RKO (cell line): ENCODE measurements at regions not wholly inside any gene's neighbourhood (a gene's known extent, or its start where the extent isn't known, plus 50 kb on each side); places are given as distances from the start of the nearest gene placed in this dataset.
A peak's percentile ranks its signal among the peaks of the same experiment; 100 is the strongest.

Experiments
- DNase-seq: peaks from one replicate; pipeline ENCODE4 v3.0.0-alpha.2; 2016; ENCODE audit warnings: low spot score

DNA sequence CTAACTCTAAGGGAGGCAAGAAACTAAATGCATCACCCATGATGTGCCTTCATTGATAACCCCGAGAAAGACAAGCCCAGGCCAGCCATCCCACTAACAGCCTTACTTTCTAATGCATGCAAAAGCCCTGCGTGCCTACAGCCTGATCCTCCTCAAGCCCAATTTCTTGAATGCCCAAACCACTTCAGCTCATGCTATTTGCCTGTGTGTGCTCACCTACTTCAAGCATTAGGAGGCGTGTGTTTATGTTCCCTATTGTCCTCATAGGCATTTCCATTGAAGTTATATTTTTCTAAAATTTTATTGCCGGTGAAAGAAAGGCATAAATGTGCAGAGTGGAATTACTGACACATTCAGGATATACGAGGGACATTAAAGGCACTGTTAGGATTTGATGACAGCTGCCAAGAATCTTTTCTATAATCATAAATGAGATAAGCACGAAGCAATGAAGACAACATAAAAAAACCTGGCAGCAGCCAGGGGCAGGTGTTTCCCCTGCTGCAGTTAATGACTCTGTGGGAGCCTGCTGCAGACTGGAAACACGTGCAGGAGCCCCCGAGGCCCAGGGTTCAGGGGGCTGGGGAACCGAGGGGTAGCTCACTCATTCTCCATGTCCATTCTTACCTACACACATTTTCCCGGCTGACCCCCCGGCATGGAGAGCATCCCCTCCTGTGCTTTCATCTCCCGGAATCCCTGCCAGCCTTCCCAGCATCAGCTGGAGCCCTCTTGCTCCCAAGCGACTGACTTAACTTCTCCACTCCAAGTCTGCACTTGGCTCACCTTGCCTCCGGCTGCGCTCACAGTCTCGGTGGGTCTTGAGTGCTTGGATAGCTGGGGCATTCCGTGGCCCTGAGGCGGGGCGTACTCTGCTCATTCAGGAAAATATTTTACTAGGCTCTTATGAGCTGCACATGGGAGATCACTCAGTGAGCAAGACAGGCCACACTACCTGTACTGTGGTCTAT lies 292.3 kb upstream of the SIX2 start:
- DNase-seq: no peak

DNA sequence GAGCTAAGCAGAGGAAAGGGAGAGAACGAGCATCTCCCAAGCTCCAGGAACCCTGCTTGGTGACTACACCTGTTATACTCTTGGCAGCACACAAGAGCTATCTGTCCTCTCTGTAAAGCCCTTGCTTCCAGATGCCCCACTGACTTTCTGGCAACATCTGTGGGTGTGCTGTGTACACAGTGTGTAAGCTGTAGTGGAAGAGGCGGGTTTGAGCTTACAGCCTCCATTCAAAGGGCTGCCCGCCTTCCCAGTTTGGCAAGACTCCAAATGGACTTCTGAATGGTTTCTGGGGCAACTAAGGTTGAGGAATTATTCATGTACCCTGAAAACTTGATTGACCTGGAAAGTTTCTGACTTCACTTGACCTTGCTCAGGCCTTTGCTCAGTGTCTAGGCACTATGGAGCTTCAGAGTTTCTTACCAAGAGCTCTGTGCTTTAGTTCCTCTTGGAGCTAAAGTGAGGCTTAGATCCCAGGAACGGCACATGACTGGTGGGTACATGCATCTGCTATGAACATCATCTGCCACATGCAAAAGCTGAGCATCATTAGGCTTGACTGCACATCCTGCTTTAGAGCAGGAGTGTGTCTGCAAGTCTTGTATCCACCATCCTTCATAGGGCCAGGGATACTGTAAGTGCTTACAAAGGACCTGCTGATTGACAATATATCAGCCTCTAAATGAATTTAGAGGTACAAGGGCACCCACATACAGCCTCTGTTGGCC lies 290.9 kb upstream of the SIX2 start:
- DNase-seq: no peak

DNA sequence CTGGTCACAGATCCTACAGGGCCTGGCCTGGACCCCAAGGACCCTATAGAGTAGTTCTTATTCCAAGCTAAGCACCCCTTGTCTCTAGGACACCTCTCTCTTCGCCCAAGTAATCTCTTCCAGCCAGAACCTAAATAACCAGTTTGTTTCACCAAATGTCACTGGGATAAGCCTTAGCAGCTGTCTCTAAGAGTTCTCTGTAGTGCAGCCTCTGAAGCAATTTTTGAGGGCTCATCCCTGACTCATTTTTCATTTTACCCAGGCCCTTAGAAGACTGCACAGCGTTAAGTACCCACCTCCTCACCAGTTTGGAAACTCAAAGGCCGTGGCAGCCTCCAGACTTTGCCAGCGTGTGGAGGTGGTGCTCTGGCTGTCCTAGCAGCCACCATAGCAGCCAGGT lies 290.1 kb upstream of the SIX2 start:
- DNase-seq: no peak

DNA sequence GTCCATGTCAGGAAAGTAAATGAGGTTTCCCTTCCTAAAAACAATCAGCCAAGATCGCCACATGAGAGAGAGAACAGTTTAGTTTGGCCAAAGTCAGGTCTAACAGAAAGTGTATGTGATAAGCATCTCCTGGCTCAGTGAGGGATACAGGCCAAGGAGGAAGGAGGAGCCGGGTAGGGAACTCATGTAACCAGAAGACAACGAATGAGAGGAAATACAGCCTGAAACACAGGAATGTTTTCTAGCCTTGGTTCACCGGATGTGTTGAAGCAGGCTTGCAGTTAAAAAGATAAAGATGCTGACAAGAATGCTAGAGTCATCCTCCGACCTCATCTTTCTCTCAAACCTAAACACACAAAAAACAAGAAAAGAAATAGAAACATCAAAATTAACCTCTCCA lies 283.9 kb upstream of the SIX2 start:
- no peak for DNase-seq

DNA sequence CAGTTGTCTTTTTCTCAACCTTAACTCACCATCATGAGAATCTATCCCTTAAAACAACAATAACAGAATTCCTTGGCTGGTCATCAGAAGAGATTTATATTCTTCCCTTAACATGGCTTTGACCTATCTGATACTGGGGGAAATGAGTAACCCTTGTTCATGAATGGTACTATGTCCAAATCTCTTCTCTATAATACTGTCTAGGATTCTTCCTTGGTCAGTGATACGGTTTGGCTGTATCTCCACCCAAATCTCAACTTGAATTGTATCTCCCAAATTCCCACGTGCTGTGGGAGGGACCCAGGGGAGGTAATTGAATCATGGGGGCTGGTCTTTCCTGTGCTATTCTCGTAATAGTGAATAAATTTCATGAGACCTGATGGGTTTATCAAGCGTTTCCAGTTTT lies 282.0 kb upstream of the SIX2 start:
- no peak for DNase-seq

DNA sequence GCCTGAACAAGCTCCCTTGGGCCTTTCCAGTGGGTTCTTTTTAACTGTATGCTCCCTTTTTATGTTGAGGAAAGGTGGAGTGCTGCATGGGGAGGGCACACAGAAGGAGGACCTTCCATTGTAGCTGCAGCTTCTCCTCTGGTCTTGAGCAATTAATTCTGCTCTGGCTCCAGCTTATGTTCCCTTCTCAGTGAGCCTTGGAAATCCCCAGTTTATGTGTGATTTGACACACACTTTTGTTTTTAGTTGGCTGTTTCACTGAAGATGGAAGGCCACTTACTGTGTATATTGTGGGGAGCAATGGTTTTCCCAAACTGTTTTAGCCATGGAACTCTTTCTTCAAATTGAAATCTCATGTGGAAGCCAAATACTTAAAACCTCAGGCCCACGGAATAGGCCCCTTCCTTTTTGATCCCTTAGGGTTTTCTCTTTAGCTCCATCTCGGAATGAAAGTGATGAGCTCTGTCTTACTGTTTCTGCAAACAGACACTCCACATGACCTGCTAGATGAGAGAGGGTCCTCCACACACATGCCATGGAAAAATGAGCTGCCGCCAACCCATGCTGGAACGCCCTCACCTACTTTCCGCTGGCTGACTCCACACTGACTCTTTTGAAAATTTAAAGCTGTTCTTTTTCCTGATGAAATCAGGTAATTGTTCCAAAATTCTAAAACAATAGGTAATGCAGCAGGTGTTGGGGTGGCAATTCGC lies 280.9 kb upstream of the SIX2 start:
- no peak for DNase-seq

DNA sequence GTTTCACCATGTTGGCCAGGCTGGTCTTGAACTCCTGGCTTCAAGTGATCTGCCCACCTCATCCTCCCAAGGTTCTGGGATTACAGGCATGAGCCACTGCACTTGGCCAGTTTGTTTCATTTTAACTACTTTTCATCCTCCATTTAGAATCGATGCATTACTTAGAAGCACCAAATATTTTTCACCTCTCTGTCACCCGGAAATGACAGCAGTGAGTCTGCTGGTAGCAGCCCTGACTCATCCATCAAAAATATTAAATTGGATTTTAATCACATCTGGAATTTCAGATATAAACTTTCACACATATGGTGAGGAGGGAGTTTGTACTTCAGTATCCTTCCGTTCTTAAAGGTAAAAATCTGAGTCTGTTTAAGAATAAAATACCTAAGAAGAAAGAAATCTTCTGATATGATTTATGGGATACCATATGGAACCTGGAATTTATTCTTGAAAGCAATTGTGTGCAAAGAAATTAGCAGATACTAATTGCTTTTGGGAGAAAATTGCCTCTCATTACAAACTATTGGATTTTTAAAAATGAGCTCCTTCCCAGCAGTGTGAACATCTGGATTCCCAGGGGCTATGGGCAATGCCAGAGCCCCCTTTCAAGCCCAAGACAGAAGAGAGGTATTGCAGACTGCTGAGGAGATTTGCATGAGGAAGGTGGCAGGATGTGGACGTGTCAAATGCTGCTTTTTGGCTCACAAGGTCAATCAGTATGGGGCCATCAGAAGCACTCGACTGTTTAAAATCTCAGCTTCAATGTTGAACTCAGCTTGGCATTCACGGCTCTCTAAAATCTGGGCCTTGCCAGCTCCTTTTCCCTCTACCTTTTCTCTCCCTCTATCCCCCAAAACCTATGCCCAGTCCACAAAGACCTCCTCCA lies 279.5 kb upstream of the SIX2 start:
- DNase-seq: peak; percentile 29

DNA sequence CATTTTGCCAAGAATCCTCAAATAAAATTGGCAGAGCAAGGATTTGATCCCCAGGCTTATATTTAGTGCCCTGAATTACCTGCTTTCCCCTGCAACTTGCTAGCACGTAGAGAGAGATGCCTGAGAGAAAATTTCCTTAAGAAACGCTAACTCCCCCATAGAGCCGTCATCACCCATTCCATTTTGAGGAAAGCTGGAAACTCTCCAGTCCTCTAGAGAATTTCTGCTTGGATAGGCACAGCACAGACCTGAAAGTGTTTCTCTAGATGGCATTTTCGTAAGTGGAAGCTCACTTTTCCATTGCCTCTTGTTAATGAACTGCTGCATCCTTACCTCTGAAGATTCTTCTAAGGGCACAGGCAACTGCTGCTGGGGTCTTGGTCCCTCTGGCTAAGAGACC lies 277.8 kb upstream of the SIX2 start:
- no peak for DNase-seq

DNA sequence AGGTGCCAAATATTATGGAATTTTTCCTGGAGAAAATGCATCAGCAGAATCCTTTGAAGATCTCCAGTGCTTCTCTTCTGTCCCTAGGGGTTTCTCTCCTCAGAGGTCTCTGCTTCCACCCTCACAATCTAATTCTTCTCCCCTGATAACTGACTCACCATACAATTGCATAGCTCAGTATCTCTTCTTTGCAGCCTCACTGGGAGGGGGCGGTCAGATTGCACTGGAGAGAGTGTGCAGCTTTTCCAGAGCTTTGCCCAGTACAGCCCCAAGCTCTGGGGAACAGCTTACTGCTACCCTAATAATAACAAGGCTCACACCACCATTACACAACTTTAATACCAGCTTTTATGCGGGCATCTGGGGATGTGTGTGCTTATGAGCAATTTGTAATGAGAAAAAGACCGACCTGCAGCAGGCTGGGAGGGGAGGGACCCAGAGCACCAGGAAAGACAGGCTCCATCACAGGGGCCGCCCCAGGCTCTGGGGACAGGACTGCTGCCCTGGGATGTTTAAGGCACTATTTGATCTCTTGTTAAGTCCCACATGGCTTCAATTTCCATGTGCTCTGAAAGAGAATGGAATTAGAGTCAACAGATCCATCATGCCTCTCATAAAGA lies 276.6 kb upstream of the SIX2 start:
- no peak for DNase-seq

DNA sequence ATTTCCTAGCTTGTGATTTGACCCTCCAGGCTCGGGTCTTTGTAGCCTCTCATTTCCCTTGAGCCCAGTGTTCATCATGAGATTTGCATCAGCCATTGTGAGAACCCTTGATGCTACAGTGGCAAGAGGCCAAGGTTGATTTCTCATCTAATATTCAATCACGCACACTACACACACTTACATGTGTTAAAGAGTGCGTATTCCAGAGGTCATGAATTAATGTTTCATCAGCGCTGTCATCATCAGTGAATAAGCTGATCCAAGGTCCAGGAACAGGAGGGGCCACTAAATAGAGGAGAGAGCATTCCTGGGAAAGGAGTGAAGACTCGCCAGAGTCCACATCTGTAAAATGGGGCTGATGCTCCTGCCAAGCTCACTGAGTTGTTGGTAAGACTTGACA lies 276.1 kb upstream of the SIX2 start:
- DNase-seq: no peak

DNA sequence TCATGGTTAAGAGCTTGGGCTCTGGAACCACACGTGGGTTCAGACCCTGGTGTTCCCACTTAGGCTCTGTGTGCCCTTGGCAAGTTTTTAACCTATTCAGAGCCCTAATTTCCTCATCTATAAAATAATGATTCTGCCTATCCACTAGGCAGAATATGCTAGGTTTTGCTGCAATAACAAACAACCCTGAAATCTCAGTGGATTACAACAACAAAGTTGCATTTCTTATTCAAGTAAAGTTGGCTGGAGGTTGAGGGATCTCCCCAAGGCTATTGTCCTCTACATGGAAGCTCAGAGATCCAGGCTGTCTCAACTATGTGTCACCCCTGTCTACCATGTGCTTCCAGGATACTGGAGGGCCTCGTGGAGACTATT lies 275.4 kb upstream of the SIX2 start:
- no peak for DNase-seq

DNA sequence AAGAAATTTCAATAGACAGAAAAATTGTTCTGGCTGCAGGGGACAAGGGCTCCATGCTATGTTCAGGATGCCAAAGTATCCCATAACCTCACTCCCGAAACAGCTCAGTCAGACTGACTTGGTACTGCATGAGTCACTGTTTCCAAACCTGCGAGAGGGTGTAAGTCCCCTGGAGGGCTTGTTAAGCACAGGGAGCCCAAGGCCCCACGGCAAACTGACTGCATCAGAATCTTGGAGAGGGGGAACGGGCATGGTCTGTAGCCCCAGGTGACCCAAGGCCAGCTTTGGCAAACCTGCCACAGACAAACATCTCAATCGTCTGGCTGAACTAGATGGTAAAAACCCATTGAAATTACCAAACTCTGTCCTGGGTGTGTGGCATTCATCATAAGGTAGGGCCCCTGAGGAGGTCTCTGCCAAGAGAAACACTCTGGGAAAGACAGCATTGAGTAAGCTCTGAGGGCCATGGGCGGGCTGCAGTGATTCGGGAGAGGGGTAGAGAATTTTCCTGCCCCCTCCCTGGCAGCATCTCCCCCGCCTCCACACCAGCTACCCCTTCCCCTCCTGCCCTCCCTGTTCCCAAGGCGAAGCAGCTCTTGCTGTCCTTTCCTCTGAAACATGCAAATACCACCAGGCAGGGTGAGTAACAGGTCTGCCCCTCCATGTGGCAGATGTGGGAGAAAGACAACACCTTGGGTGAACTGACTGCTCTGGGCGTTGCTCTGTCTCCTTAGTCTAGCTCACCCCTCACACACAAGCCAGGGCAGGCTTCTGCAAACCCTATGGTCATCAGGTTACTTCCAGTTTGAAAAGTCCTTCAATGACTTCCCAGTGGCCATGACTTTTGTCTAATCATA lies 274.7 kb upstream of the SIX2 start:
- DNase-seq: peak; percentile 64

DNA sequence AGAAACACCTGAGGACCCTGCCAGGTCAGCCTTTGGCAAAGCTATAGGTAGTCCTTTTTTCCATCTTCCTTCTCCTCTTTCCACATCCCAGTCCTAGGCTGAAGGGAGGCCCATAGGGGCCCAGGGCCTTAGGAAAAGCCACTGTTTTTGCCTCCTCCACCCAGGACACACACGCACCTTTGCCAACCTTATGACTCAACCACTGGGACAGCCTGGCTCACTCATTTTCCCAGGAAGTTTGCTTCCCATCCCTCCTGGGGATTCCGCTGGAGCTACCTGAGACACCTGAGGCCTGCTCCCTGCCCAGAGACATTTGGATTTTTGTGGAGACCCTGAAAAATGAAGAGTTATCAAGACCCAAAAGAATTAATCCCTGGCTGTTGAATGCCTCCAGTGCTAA lies 273.4 kb upstream of the SIX2 start:
- no peak for DNase-seq

DNA sequence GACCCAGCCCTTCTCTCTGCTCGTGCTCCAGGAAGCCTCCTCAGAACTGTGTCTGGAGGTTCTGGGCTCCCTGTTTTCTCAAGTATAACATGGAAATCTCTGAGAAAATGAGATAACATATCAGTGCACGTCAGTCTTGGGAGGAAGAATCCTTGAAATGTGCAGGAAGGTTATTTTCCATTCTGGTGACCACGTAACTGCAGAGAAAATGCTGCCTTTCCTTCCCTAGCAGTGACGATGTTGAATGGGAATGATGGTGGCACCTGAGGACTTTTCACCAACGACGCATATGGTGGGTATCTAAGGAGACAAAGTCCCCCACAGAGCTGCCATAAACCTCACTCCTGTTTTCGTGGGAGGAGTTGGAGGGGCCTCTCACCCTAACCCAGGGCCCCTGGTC lies 272.1 kb upstream of the SIX2 start:
- no peak for DNase-seq

DNA sequence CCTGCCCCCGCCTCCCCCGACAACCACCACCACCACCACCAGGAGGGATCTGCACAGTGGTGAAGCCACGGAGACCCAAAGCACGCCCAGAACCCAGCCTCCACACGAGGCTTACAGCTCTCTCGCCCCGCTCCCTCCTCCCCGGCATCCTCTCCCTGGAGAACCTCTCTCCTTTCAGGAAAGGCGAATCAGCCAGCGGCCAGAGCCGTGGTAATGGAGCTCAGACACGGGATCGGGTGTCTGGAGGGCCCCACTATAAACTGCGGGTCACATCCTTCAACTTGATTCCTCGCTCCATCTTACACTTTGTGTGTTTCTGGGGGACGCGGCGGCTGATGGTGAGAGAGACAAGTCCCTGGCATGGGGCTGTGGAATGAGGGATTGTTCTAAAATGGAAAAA lies 271.5 kb upstream of the SIX2 start:
- no peak for DNase-seq

DNA sequence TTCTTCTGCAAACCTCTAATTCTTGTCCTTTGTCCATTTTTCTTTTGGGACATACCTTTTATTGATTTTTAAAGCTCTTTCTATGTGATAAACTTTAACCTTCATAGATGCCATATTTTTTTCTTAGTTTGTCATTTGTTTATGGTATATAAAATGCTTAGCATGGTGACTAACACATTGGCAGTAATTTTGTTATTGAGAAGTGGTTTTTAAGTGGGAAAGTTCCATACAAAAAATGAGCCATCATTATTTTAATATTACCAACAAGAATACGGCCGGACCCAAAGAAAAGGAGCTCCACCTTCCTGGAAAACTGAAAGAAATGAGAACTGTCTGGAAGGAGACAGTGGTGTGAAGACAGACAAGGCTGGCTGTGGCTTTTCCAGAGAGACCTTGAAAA lies 270.1 kb upstream of the SIX2 start:
- no peak for DNase-seq

DNA sequence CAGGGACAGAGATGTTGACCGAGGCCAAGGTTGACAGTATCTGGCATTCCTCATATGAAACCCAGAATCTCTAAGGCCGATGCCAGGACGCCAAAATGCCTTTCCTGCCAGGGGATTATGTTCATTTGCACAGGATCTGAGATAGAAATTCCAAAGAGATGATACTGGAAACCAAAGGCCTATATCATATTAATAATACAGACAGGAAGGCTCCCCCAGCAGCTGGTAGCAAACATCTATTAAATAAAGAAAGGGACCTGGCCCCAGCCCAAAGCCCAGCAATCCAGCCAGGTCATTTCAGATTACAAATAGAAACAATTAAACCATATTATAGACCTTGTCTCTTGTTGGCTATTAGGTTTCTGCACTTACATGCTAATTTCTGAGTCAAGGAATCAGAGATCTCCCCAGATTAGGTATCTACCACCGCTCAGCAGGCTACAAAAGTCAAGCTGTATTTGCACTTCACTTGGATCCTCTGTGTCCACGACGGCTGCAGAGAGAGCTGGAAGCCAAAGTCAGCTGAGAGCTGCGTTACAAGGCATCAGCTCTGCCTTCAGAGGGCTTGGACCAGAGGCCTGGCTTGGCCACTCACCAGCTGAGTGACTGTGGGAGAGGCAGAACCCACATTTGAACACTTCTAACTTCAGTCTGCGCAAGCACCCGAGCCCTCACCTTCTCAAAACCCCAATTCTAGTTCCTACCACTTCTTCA lies 269.3 kb upstream of the SIX2 start:
- no peak for DNase-seq

DNA sequence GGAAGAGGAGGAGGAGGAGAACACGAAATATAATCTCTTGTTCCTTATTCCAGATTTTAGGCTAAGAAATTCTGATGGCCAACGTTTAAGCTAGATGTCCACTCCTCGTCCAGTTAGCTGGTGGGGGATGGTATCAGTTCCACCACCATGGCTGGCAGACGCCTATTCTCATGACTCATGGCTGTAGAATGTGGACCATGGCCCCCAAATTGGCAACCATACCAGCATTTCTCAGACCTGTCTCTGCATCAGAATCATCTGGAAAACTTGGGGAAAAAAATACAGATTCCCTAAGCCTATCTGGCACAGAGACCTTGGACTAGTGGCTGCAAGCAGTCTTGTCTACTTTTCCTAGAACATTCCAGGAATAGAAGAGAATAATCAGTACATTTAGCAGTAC lies 267.7 kb upstream of the SIX2 start:
- DNase-seq: no peak

DNA sequence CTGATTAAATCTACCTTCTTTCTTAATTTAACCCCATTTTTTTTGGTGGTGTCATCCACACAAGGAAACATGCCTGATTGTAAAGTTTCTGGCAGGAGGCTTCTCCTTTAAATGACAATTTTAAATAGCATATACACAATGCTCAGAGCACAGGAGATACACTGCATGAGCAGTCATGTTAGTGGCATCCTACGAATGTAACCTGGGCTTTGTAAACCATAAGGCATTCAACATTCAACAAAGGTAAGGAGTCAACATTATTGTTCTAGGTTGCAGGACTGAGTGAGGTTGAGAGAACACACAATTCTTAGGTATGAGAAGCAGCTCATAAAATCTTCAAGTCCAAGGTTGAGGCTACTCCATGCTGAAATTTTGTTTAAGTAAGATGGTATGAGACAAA lies 266.6 kb upstream of the SIX2 start:
- DNase-seq: no peak
